Stimulated activated CD4-positive, alpha-beta T cell treated with anti-CD3 and anti-CD28 coated beads, Interleukin-2, amount 100 ng/mL, for 24 hours (primary cell): ENCODE measurements at regions not wholly inside any gene's neighbourhood (a gene's known extent, or its start where the extent isn't known, plus 50 kb on each side); places are given as distances from the start of the nearest gene placed in this dataset.

ENCODE experiments used
- DNase-seq, 2 donors: peaks; one replicate each; pipeline ENCODE4 v3.0.0-alpha.2; 2020

DNA sequence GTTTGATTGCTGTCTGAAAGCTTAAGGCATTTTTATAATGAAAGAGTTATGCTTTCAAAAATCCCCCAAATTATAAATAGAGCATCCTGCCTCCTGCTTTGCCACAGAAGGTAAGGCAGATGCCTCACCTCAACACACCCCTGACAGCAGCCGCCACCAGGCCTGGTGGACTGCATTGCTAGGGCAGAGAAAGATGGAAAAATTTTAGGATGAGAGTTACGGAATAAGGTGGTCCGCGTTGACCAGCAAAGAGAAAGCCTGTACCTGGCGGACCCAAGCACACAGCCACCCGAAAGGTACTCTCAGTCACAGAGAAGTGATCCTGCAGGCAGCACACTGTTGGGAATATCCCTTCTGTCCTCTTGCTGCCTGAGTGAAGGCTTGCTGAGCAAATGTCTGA lies 360.4 kb upstream of the SHH start:
- no peak for DNase-seq

- no peak for DNase-seq
Measured at GRCh38 chr7:156169474-156170370, 357.5 kb upstream of the SHH start.

DNA sequence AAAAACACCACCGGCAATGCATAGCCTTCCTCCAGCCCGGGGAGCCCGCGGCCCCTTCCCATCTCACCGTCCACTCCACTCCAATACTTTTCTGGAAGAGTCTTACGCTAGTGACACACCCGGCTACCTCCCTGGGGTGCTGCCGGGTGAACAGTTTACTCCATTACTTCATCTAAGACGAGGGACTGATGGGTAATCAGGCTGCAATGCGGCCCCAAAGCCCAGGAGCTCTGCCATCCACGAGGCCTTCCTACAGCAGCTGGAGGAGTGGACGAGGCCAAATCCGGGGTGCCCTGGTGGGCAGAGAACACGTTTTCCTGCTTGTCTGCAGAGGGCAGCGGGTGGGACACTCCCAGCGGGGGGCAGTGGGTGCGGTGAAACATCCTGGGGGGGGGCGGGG lies 356.2 kb upstream of the SHH start:
- no peak for DNase-seq

- no peak for DNase-seq
Measured at GRCh38 chr7:156167987-156168386, 355.7 kb upstream of the SHH start.

GRCh38 chr7:156167417-156167807 lies 355.1 kb upstream of the SHH start:
- no peak for DNase-seq

- DNase-seq: no peak
Measured at GRCh38 chr7:156166692-156167416, 354.6 kb upstream of the SHH start.

DNA sequence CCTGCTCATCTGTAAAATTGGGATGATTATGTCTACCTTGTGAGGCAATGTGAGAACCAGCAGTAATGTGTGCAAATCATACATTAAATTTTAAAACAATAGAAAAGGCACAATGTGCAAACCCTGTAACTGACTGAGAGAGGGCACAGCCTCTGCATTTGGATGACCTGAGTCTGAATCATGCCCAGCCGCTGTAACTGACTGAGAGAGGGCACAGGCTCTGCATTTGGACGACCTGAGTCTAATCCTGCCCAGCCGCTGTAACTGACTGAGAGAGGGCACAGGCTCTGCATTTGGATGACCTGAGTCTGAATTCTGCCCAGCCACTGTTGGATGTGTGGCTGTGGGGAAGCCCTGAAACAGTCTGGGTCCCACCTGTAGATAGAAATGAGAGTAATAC lies 351.5 kb upstream of the SHH start:
- DNase-seq: no peak

GRCh38 chr7:156162451-156162850 lies 350.2 kb upstream of the SHH start:
- no peak for DNase-seq

GRCh38 chr7:156160811-156161210 lies 348.5 kb upstream of the SHH start:
- DNase-seq: no peak

DNA sequence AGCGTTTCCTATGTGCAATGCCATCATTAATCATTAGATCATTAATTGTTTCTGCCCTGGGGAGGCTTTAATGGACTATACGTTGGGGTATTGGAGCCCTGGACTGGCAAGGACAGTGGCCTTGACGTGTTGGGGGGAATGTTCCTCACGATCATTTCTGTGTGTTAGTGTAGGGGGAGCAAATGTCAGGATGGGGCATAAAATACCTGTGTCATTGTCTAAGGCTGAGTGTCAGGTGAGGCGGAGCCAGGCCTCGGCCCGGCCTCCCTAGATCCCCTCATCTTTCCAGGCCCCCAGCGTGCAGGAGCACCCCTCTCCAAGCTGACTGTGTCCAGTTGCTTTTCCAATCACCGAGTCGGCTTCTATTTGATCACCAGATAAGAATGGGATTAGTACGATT lies 346.4 kb upstream of the SHH start:
- no peak for DNase-seq

GRCh38 chr7:156158213-156158612 lies 345.9 kb upstream of the SHH start:
- no peak for DNase-seq

- no peak for DNase-seq
Measured at GRCh38 chr7:156157409-156158012, 345.2 kb upstream of the SHH start.

DNA sequence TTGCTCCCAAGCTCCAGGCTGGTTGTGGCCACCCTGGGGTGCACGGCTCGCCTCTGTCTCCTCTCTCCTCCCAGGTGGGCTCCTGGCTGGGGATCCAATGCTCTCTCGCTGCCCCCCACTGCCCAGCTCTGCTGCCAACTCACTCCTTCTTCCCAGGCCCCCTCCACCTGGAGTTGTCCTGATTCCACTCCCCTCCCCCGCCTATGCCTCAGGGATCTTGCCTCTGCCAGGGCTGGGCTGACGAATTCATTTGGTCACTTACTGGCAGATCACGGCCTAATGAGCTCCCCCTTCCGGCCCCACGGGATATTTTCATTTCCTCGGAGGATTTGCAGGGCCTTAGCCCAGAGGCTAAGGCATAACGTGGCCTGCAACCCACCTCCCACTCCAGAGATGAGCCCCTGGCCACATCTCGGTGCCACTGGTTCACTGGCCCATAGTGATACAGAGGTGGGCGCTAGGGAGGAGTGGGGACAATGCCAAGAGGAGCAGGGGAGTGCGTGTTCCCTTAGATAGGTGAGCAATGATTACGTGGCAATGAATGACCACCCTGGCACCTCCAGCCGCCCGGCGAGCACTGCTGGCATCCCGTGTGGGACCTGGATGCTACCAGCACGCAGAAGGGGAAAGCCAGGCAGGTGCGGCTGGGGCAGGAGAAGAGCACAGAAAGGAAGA lies 344.6 kb upstream of the SHH start:
- no peak for DNase-seq

- DNase-seq: no peak
Measured at GRCh38 chr7:156155988-156156733, 343.9 kb upstream of the SHH start.

DNA sequence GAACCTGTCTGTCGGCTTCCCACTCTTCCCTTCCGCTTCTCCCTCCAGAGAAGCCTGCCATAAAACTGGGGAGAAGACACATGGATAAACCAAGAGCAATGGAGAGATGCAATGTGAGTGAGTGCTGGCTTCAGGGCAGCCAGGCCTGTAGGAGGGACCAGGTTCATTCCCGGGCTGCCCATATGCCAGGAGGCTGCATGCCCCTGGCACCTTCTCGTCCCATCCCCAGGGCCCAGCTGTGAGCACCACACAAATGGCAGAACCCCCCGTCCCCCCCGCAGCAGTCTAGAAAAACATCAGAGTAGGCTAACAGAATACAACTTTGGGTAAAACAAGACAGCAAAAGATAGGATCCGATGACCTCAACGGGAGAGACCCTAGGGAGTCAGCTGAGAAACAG lies 341.3 kb upstream of the SHH start:
- no peak for DNase-seq

GRCh38 chr7:156152390-156152789 lies 340.1 kb upstream of the SHH start:
- no peak for DNase-seq

GRCh38 chr7:156151658-156152057 lies 339.4 kb upstream of the SHH start:
- DNase-seq: no peak

DNA sequence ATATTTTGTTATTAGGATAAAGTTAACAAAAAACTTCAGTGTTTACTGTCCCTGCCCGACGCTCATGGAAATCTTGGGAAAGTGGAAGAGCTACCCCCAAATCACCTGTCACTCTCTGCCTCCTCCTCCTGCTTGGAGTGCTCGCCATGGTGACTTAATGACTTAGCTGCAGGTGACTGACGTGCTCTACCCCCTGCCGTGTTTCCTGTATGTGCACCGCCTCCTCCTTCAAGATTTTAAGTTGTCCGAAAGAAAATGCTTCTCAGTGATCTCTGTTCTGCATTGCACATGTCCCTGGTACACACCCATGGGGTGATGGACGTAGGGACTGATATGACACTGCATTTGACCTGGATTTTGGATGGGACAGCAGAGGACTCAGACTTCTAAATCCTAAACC lies 338.8 kb upstream of the SHH start:
- no peak for DNase-seq

GRCh38 chr7:156148995-156149394 lies 336.7 kb upstream of the SHH start:
- no peak for DNase-seq

GRCh38 chr7:156148547-156148946 lies 336.3 kb upstream of the SHH start:
- no peak for DNase-seq

DNA sequence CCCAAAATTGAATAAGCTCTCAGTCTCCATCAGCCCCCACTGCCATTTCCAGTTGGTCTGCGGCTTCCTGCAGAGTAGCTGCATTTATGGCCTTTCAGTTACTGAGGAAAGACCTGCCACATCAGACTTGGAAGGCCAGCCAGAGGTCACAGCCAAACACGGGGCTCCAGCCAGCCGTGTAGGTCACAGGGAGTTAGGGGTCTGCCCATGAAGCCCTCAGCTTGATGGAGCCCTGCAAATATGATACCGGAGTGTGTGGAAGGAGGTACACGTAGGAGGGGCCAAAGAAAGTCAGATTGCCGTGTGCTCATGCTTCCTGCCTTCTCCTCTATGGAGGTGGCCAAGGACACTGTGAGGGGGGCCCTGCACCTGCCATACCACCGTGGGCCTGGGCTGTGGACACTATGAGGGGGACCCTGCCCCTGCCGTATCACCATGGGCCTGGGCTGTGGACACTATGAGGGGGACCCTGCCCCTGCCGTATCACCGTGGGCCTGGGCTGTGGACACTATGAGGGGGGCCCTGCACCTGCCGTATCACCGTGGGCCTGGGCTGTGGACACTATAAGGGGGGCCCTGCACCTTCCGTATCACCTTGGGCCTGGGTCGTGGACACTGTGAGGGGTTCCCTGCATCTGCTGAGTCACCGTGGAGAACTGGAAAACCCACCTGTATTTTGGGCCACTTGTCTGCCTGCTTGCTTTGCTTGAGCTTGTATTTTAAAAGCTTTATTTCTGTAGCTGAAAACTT lies 335.7 kb upstream of the SHH start:
- no peak for DNase-seq

DNA sequence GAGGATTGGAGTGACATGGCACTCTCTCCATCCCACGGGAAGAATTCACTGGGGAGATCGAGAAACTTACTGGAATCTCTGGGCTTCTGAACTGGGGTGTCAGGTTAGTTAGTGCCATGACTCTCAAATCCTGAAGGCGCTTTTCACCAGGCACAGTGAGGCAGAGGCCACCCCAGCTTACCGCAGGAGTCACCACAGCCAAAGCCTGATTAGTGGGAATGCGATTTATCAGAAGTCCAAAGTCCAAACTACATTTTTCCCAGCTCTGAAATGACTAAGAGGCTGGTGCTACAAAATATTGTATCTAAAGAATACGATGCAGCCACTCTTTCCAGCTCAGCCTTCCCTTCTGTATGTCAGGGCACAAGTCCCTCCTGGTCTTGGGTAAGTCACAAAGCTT lies 334.8 kb upstream of the SHH start:
- DNase-seq: no peak
